Stimulated activated CD8-positive, alpha-beta memory T cell treated with anti-CD3 and anti-CD28 coated beads, Interleukin-12 subunit alpha, Interleukin-12 subunit beta, amount 100 ng/mL, for 4 hours (primary cell): ENCODE measurements at regions not wholly inside any gene's neighbourhood (a gene's known extent, or its start where the extent isn't known, plus 50 kb on each side); places are given as distances from the start of the nearest gene placed in this dataset.
"Not testable (repeated sequence)": the region's sequence is repeated elsewhere in the genome, so short reads cannot be mapped to it uniquely, and the experiment has no call there.

Experiments
- DNase-seq: peaks from one replicate; pipeline ENCODE4 v3.0.0-alpha.2; 2020; ENCODE audit warnings: low read depth

- DNase-seq = no peak
Observed at GRCh38 chr15:62506217-62506805, 341.2 kb upstream of the C2CD4B start.

DNA sequence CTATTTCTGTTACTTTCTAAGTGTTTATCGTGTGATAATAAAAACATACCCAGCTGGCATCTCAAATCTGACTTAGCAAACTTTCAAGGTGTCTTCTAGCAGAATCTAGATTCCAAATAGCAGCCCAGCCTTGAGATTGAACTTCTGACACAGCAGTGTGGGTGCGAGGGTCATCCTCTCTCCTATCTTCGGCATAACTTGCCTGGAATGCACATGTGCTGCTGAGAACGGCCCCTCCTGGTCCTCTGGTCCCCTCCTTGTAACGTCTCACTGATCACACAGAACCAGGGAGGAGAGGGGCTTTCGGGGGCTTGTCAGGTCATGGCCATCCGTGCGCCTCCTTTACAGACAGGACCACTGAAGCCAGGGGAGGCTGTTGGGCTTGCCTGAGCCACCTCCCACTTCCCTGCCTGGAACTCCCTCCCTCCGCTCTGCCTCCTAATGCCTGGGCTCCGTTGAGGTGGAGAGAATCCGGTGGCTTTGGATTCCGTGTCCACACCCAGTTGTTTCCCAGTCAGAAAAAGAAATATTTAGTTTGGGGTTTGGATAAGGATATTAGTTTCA lies 344.4 kb upstream of the C2CD4B start:
- DNase-seq = no peak

DNA sequence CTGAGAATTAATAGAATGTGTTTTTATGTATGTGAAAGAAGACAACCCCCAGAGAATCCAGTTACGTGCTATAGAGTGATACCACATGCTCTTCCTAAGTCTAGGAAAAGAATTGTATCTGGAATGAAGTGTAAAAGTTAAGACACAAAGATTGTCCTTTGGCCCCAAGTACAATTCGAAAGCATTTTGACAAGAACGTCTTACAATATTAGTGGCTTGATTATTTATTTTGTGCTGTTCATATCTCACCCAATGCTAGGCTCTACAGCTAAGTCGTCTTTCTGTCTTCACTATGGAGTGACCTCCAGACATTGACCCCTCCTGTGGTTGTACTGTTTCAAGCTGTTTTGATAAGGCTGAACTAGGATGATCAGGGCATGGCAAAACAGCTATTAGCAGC lies 345.7 kb upstream of the C2CD4B start:
- DNase-seq = no peak

DNA sequence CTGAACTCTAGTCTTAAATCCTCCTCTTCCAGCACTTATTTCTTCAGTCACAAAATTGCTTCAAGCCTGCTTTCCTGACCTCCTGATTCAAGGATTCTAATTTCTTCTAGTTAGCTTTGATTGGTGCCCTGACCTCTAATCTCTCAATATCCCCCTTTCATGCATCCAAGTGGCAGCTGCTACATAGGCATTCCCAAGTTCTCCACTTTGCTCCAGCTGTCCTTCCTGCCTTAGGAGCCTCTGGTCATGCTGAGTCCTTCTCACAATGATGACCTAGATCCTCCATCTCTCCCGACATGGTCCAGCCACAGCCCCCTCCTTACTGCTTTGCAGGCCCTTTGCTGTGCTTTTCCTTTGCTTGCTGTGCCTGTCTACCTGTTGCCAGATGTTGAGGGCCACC lies 347.8 kb upstream of the C2CD4B start:
- no peak for DNase-seq

- DNase-seq = no peak
Observed at GRCh38 chr15:62513893-62514292, 348.8 kb upstream of the C2CD4B start.

- DNase-seq = no peak
Observed at GRCh38 chr15:62515696-62516395, 350.8 kb upstream of the C2CD4B start.

GRCh38 chr15:62517541-62517940 lies 352.5 kb upstream of the C2CD4B start:
- no peak for DNase-seq

DNA sequence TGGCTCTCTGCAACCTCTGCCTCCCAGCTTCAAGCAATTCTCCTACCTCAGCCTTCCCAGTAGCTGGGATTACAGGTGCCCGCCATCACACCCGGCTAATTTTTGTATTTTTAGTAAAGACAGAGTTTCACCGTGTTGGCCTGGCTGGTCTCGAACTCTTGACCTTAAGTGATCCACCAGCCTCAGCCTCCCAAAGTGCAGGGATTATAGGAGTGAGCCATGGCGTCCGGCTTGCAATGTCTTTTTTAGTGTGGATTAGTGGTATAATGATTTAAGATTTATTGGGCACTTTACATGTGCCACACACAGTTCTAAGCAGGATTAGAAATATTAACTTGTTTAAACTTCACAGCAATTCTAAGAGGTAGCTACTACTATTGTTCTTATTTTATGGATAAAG lies 353.6 kb upstream of the C2CD4B start:
- DNase-seq = not testable (repeated sequence)

GRCh38 chr15:62519900-62520299 lies 354.8 kb upstream of the C2CD4B start:
- DNase-seq = no peak

DNA sequence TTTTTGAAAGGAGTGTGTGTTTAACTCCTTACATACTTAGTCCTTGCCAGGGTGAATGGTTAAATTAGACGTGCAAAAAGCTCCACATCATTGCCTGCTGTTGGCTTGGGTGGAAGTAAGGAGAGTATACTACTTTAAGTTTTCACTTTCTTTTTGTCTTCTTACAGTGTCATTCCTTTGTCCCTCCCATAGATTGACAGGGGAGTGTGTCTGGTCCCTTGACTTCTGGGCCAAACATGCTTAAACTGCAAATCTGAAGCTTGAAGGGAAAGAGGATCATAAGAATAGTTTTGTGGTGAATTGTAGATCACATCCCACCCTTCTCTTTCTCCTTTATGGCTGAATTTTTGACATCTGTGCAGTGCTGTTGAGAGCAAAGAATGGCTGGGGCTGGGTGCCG lies 355.8 kb upstream of the C2CD4B start:
- DNase-seq = no peak

GRCh38 chr15:62521396-62521795 lies 356.3 kb upstream of the C2CD4B start:
- no peak for DNase-seq

GRCh38 chr15:62524848-62525247 lies 359.8 kb upstream of the C2CD4B start:
- DNase-seq = no peak

- DNase-seq = no peak
Observed at GRCh38 chr15:62527387-62527786, 362.3 kb upstream of the C2CD4B start.

- no peak for DNase-seq
Observed at GRCh38 chr15:62528505-62528904, 363.4 kb upstream of the C2CD4B start.

DNA sequence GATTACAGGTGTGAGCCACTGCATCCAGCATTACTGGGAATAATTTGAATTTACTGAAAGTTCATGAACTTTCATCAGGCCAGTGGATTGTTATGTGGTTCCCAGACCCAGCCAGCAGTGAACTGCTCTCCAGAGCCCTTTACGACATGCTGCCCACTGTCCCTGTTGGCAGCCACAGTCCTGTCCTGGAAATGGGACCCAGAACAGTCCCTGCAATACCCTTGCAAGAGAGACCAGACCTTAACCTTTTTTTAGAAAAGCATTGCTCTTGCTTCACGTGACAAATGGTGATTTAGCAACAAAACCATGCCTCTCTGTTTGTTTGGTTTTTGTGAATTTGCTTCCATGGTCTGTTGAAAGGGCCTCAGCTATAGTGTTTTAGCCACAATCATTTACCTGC lies 367.3 kb upstream of the C2CD4B start:
- no peak for DNase-seq

GRCh38 chr15:62533687-62534086 lies 368.6 kb upstream of the C2CD4B start:
- DNase-seq = no peak

DNA sequence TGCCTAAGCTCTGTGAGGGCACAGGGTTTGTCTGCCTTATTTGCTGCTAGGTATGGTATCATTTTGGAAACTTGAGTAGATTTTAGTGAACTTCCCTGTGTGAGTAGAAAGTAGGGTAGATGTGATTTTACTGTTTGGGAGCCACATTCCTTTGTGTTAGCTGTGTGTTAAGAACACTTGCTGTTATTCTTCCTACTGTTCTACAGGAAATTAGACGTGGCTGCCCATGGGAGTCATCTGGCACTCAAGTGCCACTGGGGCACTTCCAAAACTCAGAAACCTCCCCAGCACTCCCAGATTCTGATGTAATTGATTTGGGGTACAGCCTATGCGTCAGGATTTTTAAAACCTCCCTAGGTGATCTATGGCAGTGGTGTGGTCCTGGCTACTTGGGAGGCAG lies 369.9 kb upstream of the C2CD4B start:
- no peak for DNase-seq

DNA sequence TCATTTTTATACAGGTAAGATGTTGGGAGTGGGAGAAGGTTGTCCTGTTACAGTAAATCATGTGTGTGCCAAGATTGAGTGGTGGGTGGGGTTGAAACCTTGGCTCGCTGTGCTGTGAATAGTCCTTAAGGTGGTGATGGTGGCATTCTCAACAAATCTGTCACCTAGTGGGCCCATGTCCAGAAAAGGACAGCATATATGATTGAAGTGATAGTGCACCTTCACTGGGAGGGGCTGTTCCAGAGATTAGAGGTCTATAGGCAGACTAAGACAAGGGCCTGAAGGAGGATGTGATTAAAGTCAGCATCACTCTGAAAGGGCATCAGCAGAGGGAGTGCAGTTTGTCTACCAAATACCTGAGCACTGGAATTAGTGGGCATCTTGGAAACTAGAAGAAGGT lies 374.2 kb upstream of the C2CD4B start:
- no peak for DNase-seq

DNA sequence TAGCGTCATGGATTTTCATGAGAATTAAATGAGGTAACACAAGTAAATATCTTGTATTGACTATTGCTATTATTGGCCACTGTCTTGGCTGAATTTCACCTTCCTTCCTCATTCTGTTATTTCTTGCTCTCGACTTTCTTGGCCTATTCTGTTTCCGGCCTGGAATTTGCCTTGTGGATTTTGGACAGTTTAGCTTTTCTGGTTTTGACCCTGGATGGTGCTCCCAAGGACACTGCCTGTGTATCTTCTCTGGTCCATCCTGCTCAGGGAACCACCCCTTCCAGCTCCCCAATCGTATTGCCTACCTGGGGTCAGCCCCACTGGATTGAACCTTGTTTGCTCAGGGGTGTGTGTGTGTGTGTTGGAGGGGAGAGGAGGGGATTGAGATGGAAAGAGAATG lies 376.2 kb upstream of the C2CD4B start:
- DNase-seq = no peak

- DNase-seq = no peak
Observed at GRCh38 chr15:62541846-62542245, 376.8 kb upstream of the C2CD4B start.

- DNase-seq = no peak
Observed at GRCh38 chr15:62544446-62544845, 379.4 kb upstream of the C2CD4B start.

DNA sequence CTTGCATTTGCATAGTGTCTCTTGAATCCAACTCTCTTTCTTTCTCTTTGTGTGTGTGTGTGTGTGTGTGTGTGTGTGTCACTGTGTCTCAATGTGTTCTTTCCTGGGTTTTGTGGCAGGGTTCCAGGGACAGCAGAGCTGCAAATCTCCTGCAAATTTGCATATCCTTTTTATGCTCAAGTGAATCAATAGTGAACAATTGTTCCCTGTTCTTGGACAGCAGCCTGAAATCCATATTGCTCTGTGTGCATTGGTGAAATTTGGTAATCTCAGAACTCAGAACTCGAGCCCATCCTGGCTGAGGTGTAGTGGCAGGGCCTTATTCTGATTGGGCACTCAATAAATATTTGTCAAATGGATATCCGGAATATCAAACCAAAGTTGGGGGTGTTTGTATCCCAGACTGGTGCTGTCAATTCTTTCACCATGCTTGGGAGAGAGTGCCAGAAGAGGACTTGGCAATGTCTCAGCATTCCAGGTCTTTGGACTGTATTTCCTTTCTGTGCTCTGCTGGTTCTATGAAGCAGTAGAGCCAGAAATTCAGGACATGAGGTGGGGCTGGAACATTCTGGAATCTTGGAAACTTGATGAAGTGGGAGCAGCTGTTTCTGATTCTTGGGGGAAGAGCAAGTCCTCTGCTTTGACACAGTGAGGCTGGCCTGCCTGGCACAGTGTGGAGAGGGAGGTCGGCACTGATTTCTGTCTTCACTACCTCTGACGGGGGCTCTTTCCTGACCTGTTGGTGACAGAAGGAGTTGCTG lies 380.6 kb upstream of the C2CD4B start:
- DNase-seq = no peak

DNA sequence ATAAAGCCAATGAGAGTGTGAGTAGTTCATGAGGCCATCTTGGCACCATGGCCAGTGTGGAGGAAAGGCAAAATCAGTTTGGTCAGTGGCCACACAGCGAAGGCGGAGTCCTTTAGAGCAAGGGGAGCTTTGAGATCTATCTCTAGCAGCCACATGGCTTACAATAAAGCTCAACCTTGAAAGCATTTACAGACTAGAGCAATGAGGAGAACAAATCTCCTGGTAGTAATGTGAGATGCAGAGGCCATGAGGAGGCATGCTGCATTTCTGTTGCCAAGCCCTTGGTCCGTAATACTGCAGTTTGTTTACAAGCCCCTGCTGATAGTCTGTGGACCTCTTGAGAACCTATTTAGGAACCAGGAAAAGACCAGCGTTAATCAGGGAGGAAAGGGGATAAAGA lies 381.5 kb upstream of the C2CD4B start:
- no peak for DNase-seq
